GM23248 (cell line): ENCODE measurements at regions not wholly inside any gene's neighbourhood (a gene's known extent, or its start where the extent isn't known, plus 50 kb on each side); places are given as distances from the start of the nearest gene placed in this dataset.

Experiments used
- DNase-seq: peaks from one replicate; pipeline ENCODE4 v3.0.0-alpha.2; 2015
- H2AFZ ChIP-seq: fragments of 200-600 bp; sonication (generic); 2 replicates; pipeline ENCODE4 v1.6.1; 2016; ENCODE audit warnings: antibody characterized with exemption
- H3F3A ChIP-seq: fragments of 200-600 bp; sonication (generic); 2 replicates; pipeline ENCODE4 v1.6.1; 2016; ENCODE audit warnings: mild to moderate bottlenecking, antibody characterized with exemption, mixed run types; ENCODE audit not compliant: insufficient read depth
- H3K27ac ChIP-seq: fragments of 200-600 bp; sonication (generic); 2 replicates; pipeline ENCODE4 v1.5.1; 2016; ENCODE audit warnings: mild to moderate bottlenecking
- H3K27me3 ChIP-seq: fragments of 200-600 bp; sonication (generic); replicated peaks from 2 replicates; pipeline ENCODE4 v1.6.1; 2016; ENCODE audit warnings: mild to moderate bottlenecking; ENCODE audit not compliant: insufficient read depth
- H3K36me3 ChIP-seq: fragments of 200-600 bp; sonication (generic); 2 replicates; pipeline ENCODE4 v1.6.1; 2016; ENCODE audit warnings: low read depth, mild to moderate bottlenecking
- H3K4me1 ChIP-seq: fragments of 200-600 bp; sonication (generic); 2 replicates; pipeline ENCODE4 v1.6.1; 2016; ENCODE audit warnings: mild to moderate bottlenecking; ENCODE audit not compliant: insufficient read depth
- H3K4me2 ChIP-seq: fragments of 200-600 bp; sonication (generic); one replicate; pipeline ENCODE4 v1.6.1; 2016; ENCODE audit warnings: mild to moderate bottlenecking; ENCODE audit not compliant: unreplicated experiment
- H3K4me3 ChIP-seq: fragments of 200-600 bp; sonication (generic); 2 replicates; pipeline ENCODE4 v1.5.1; 2016; ENCODE audit warnings: mild to moderate bottlenecking
- H3K79me2 ChIP-seq: fragments of 200-600 bp; sonication (generic); 2 replicates; pipeline ENCODE4 v1.6.1; 2016; ENCODE audit warnings: mild to moderate bottlenecking; ENCODE audit not compliant: insufficient read depth
- H3K9ac ChIP-seq: fragments of 200-600 bp; sonication (generic); 2 replicates; pipeline ENCODE4 v1.6.1; 2016; ENCODE audit warnings: mild to moderate bottlenecking
- H3K9me2 ChIP-seq: fragments of 200-600 bp; sonication (generic); 2 replicates; pipeline ENCODE4 v1.6.1; 2016; ENCODE audit warnings: mixed run types, mild to moderate bottlenecking, moderate library complexity; ENCODE audit not compliant: insufficient read depth
- H3K9me3 ChIP-seq: fragments of 200-600 bp; sonication (generic); one replicate; pipeline ENCODE4 v1.6.1; 2017; ENCODE audit warnings: low read depth
- H4K20me1 ChIP-seq: fragments of 200-600 bp; sonication (generic); 2 replicates; pipeline ENCODE4 v1.6.0; 2016; ENCODE audit not compliant: insufficient read depth
- EZH2 ChIP-seq: fragments of 200-600 bp; sonication (generic); IDR thresholded peaks from 2 replicates; pipeline ENCODE4 v1.6.1; 2018; ENCODE audit warnings: antibody characterized with exemption, mild to moderate bottlenecking; ENCODE audit not compliant: insufficient read depth, poor library complexity, severe bottlenecking
- EZH2phosphoT487 ChIP-seq: fragments of 200-600 bp; sonication (generic); IDR thresholded peaks from 2 replicates; pipeline ENCODE4 v1.6.1; 2018; ENCODE audit warnings: antibody characterized with exemption, moderate library complexity, mild to moderate bottlenecking, low read depth; ENCODE audit not compliant: insufficient read depth
- WGBS, 2 experiments: methylation state at CpG; one replicate each; pipeline ENCODE4 v1.1.6; 2015 to 2017; ENCODE audit warnings: low lambda C conversion rate in 2 of 2, low coverage in 1 of 2; ENCODE audit errors: missing lambda C conversion rate in 2 of 2; 5-methylcytosine and 5-hydroxymethylcytosine counted together
- in situ Hi-C: fragments of 300-500 bp; cut with MboI; formaldehyde crosslinking; loops from 2 replicates; pipeline ENCODE4 v1.15.0; 2020

- WGBS, 2 experiments: 70 to 78% methylated on average over 3 of the region's 3 CpGs
- H3K4me3 ChIP-seq: no peak overlapping the region
- H4K20me1 ChIP-seq: no peaks in the 10 kb centered on the region
- H3K79me2 ChIP-seq: no peaks in the 10 kb centered on the region
- H3K27me3 ChIP-seq: no peaks in the 10 kb centered on the region
- DNase-seq: no peak
- TF ChIP-seq EZH2phosphoT487 (no peak), EZH2 (no peak)
- no peak overlapping the region for H3K9ac ChIP-seq
- H3F3A ChIP-seq: no peaks in the 10 kb centered on the region
- no peaks in the 10 kb centered on the region for H3K4me1 ChIP-seq
- H2AFZ ChIP-seq: no peak overlapping the region
- H3K36me3 ChIP-seq: no peaks in the 10 kb centered on the region
- H3K9me3 ChIP-seq: peaks cover 3% of the 10 kb centered on the region
- in situ Hi-C loops: no loop called here
- no peaks in the 10 kb centered on the region for H3K9me2 ChIP-seq
- H3K4me2 ChIP-seq: no peak overlapping the region
- no peak overlapping the region for H3K27ac ChIP-seq
Observed at GRCh38 chr1:232404227-232404626, 225.7 kb downstream of the SIPA1L2 start.

- no peak for DNase-seq
- no peaks in the 10 kb centered on the region for H3K9me3 ChIP-seq
- no peaks in the 10 kb centered on the region for H3K36me3 ChIP-seq
- no peaks in the 10 kb centered on the region for H3K79me2 ChIP-seq
- no peaks in the 10 kb centered on the region for H3F3A ChIP-seq
- in situ Hi-C loops: no loop called here
- H3K4me3 ChIP-seq: no peak overlapping the region
- no peaks in the 10 kb centered on the region for H3K4me1 ChIP-seq
- H4K20me1 ChIP-seq: no peaks in the 10 kb centered on the region
- no peaks in the 10 kb centered on the region for H3K27me3 ChIP-seq
- no peak overlapping the region for H3K27ac ChIP-seq
- H3K9ac ChIP-seq: no peak overlapping the region
- H2AFZ ChIP-seq: no peak overlapping the region
- no peak for TF ChIP-seq EZH2
- TF ChIP-seq EZH2phosphoT487: no peak
- H3K9me2 ChIP-seq: no peaks in the 10 kb centered on the region
- 89 to 92% methylated on average over 9 of the region's 9 CpGs for WGBS, 2 experiments
- no peak overlapping the region for H3K4me2 ChIP-seq
Observed at GRCh38 chr1:232403017-232403714, 226.8 kb downstream of the SIPA1L2 start.

GRCh38 chr1:232398823-232399222, 231.1 kb downstream of the SIPA1L2 start:
- H3K9ac ChIP-seq: no peak overlapping the region
- in situ Hi-C loops: no loop called here
- no peaks in the 10 kb centered on the region for H4K20me1 ChIP-seq
- no peaks in the 10 kb centered on the region for H3F3A ChIP-seq
- H3K4me2 ChIP-seq: no peak overlapping the region
- no peaks in the 10 kb centered on the region for H3K9me3 ChIP-seq
- 92 to 94% methylated on average over 12 of the region's 12 CpGs for WGBS, 2 experiments
- TF ChIP-seq EZH2 (no peak), EZH2phosphoT487 (no peak)
- no peaks in the 10 kb centered on the region for H3K36me3 ChIP-seq
- H3K4me1 ChIP-seq: no peaks in the 10 kb centered on the region
- H3K79me2 ChIP-seq: no peaks in the 10 kb centered on the region
- no peaks in the 10 kb centered on the region for H3K9me2 ChIP-seq
- H2AFZ ChIP-seq: no peak overlapping the region
- no peak overlapping the region for H3K27ac ChIP-seq
- DNase-seq: no peak
- no peaks in the 10 kb centered on the region for H3K27me3 ChIP-seq
- H3K4me3 ChIP-seq: no peak overlapping the region

- H3K27ac ChIP-seq: no peak overlapping the region
Observed at GRCh38 chr1:232393444-232394146, 236.3 kb downstream of the SIPA1L2 start.

More at GRCh38 chr1:232393444-232394146, 236.3 kb downstream of the SIPA1L2 start:
- no peaks in the 10 kb centered on the region for H3K27me3 ChIP-seq
- no peak overlapping the region for H2AFZ ChIP-seq
- in situ Hi-C loops: no loop called here
- no peak overlapping the region for H3K4me3 ChIP-seq
- H3K36me3 ChIP-seq: no peaks in the 10 kb centered on the region
- TF ChIP-seq EZH2 (no peak), EZH2phosphoT487 (no peak)
- 45 to 57% methylated on average over 5 of the region's 5 CpGs for WGBS, 2 experiments
- H4K20me1 ChIP-seq: no peaks in the 10 kb centered on the region
- no peaks in the 10 kb centered on the region for H3K4me1 ChIP-seq
- H3K79me2 ChIP-seq: no peaks in the 10 kb centered on the region
- H3K9me2 ChIP-seq: no peaks in the 10 kb centered on the region
- H3K9me3 ChIP-seq: no peaks in the 10 kb centered on the region
- no peak overlapping the region for H3K9ac ChIP-seq
- H3F3A ChIP-seq: no peaks in the 10 kb centered on the region
- H3K4me2 ChIP-seq: no peak overlapping the region
- no peak for DNase-seq
